ENCODE measurements at regions not wholly inside any gene's neighbourhood (a gene's known extent, or its start where the extent isn't known, plus 50 kb on each side); places are given as distances from the start of the nearest gene placed in this dataset.

DNA sequence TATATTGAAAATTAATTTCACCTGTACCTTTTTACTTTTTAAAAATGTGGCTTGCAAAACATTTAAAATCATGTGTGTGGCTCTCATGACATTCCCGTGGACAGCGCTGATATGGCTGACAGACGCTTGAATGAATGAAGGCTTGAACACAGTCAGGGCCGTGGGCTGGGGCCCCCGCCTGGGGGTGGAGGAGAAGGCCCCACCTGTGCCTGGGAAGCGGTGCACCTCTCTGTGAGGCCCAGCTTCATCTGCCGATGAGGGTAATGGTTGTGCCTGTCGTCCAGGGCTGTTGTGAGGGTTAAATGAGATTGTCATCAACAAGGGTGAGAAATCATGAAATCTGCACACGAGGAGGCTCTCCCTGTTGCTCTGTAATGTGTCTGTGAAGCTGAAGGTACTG is 85.9 kb upstream of the PRR23E start:
- Histone ChIP-seq H3K36me3 (ENCODE audit: control insufficient read depth, insufficient read depth, low read length) (no peaks in the 10 kb centered on the region), H3K4me1 (ENCODE audit: control insufficient read depth, insufficient read depth, low read length) (no peaks in the 10 kb centered on the region), H3K27ac (ENCODE audit: low read length) (no peak overlapping the region), H3K27me3 (ENCODE audit: control insufficient read depth, insufficient read depth, low read length) (peaks cover 3% of the 10 kb centered on the region), H3K9me3 (ENCODE audit: control insufficient read depth, low read depth, low read length) (no peaks in the 10 kb centered on the region), H3K4me3 (ENCODE audit: low read length) (no peak overlapping the region)
- no CpG with 5 or more reads among the region's 9 CpGs for WGBS (ENCODE audit: insufficient coverage, low lambda C conversion rate)
- DNase-seq = no peak

DNA sequence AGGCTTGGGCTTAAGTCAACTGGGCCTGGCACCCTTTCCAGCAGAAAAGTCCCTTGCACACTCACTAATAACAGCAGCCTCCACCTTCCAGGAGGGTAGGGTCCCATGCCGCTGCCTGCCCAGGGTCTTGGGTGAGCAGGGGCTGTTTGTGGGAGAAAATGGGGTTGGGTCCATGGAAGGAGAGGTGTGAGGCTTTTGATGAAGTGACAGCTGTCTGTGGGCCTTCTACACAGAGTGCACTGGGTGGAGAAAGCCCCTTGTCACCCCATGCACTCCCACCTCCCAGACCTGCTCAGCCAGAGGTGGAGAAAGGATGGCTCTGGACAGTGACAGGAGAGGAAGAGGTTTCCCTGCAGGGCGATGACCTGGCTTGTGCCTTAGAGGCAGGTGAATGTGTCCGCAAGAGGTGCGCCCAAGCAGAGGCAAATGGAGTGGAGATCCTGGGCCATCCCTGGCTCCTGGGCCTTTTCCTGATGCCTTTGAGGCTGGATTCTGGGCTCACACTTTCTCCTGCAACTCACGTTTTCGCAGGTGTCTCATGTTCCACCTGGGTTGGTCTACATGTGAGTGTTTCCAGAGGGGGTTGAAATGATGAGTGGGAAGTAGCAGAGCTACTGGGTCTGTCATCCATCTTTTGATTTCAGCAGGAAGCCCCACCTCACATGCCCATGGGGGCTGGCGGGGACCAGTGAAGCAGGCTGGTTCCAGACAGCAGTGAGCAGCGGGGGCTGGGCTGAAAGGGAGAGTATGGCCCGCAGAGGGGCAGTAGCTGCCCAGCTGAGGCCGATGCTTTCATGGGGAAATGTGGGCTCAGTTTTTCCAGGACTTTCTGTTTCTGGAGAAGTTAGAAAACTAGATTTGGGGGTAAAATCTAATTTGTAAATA is 85.2 kb upstream of the PRR23E start:
- no peaks in the 10 kb centered on the region for H3K4me1 ChIP-seq (ENCODE audit: control insufficient read depth, insufficient read depth, low read length)

DNA sequence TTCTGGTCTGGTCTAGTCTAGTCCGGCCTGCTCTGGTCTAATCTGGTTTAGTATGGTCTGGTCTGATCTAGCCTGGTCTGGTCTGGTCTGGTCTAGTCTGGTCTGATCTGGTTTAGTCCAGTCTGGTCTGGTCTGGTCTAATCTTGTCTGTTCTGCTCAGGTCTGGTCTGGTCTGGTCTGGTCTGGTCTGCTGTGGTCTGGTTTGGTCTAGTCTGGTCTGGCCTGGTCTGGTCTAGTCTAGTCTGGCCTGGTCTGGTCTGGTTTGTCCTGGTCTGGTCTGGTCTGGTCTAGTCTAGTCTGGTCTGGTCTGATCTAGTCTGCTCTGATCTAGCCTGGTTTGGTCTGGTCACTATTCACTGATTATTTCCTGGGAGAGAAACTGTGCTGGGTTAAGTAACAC is 84.1 kb upstream of the PRR23E start:
- H3K27me3 ChIP-seq (ENCODE audit: control insufficient read depth, insufficient read depth, low read length) = peaks cover 3% of the 10 kb centered on the region
- no peak overlapping the region for H3K4me3 ChIP-seq (ENCODE audit: low read length)
- H3K4me1 ChIP-seq (ENCODE audit: control insufficient read depth, insufficient read depth, low read length) = no peaks in the 10 kb centered on the region
- no peak for DNase-seq
- H3K27ac ChIP-seq (ENCODE audit: low read length) = no peak overlapping the region
- no peaks in the 10 kb centered on the region for H3K9me3 ChIP-seq (ENCODE audit: control insufficient read depth, low read depth, low read length)
- no peaks in the 10 kb centered on the region for H3K36me3 ChIP-seq (ENCODE audit: control insufficient read depth, insufficient read depth, low read length)
- WGBS (ENCODE audit: insufficient coverage, low lambda C conversion rate) = no CpG with 5 or more reads among the region's 1 CpG

More for the DNA sequence above, 85.2 kb upstream of the PRR23E start:
- H3K27me3 ChIP-seq (ENCODE audit: control insufficient read depth, insufficient read depth, low read length) = peaks cover 3% of the 10 kb centered on the region
- no peak for DNase-seq
- H3K27ac ChIP-seq (ENCODE audit: low read length) = no peak overlapping the region
- H3K36me3 ChIP-seq (ENCODE audit: control insufficient read depth, insufficient read depth, low read length) = no peaks in the 10 kb centered on the region
- WGBS (ENCODE audit: insufficient coverage, low lambda C conversion rate) = no CpG with 5 or more reads among the region's 10 CpGs
- H3K4me3 ChIP-seq (ENCODE audit: low read length) = no peak overlapping the region
- no peaks in the 10 kb centered on the region for H3K9me3 ChIP-seq (ENCODE audit: control insufficient read depth, low read depth, low read length)

DNA sequence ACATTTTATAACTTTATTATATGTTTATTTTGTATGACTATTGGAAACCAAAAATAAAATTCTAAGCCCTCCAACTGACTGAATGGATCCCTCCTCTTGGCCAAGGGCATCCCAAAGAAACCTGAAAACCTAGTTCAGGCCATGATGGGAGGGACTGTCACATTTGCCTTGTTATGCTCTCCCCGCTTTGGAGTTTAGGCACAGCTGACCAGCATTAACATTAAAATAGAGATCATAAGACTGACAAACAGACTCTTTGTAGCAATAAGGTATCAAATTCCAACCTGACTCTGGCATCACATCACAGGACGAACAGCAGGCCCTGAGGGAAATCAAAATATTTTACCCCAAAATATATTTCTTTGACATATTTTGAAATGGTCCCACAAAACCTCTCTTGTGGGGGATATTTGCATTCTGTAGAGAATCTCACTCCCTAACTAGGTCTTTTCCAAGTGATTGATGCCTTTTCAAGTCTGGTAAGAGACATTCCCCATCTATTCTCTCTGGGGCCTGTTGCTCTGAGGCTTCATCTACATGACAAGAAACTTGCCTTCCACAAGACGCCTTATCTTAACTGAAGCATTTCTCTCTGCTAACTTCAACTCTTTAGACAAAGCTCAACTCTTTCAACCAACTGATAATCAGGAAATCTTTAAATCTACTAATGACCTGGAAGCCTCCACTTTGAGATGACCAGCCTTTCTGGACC is 81.8 kb upstream of the PRR23E start:
- Histone ChIP-seq H3K36me3 (ENCODE audit: control insufficient read depth, insufficient read depth, low read length) (no peaks in the 10 kb centered on the region), H3K4me3 (ENCODE audit: low read length) (no peak overlapping the region), H3K27me3 (ENCODE audit: control insufficient read depth, insufficient read depth, low read length) (peaks cover 2% of the 10 kb centered on the region), H3K27ac (ENCODE audit: low read length) (no peak overlapping the region), H3K4me1 (ENCODE audit: control insufficient read depth, insufficient read depth, low read length) (no peaks in the 10 kb centered on the region), H3K9me3 (ENCODE audit: control insufficient read depth, low read depth, low read length) (no peaks in the 10 kb centered on the region)
- no peak for DNase-seq
- WGBS (ENCODE audit: insufficient coverage, low lambda C conversion rate) = 67% methylated on average over 1 of the region's 3 CpGs

DNA sequence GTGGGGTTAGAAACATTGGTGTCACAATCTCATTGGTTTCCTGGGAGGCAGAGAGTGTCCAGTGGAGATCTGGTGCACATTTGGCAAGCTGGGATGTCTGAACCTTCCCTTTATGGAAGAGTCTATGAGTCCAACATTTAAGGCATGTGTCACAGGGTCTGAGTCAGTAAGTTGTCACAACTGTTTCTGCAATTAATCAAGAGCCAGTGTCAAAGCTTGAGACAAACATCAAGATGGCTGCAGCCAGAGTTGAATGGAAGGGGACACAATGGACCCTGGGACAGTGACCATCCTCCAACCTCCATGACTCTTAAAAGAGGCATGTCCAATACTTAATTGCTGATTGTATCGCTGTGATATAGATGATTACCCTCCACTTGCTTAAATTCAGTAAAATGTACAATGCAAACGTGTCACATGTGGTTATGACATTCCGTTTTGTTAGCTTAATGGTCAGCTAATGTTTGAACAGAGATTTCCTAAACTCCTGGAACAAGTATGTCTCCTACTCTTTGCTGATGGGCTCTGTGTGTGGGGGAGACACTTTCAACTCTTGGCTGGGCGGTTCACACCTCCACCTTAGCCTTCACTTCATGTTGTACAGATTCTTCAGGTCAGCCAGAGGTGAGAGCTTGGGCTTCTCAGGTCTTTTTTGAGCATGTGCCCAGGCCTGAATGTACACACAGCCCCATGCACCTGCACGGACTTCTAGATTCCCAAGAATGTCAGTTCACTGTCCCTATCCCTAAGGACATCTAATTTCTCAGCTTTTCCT is 79.9 kb upstream of the PRR23E start:
- WGBS (ENCODE audit: insufficient coverage, low lambda C conversion rate) = 100% methylated on average over 1 of the region's 5 CpGs
- Histone ChIP-seq H3K9me3 (ENCODE audit: control insufficient read depth, low read depth, low read length) (no peaks in the 10 kb centered on the region), H3K4me3 (ENCODE audit: low read length) (no peak overlapping the region), H3K27me3 (ENCODE audit: control insufficient read depth, insufficient read depth, low read length) (peaks cover 2% of the 10 kb centered on the region), H3K4me1 (ENCODE audit: control insufficient read depth, insufficient read depth, low read length) (no peaks in the 10 kb centered on the region), H3K36me3 (ENCODE audit: control insufficient read depth, insufficient read depth, low read length) (no peaks in the 10 kb centered on the region), H3K27ac (ENCODE audit: low read length) (no peak overlapping the region)
- DNase-seq = no peak

DNA sequence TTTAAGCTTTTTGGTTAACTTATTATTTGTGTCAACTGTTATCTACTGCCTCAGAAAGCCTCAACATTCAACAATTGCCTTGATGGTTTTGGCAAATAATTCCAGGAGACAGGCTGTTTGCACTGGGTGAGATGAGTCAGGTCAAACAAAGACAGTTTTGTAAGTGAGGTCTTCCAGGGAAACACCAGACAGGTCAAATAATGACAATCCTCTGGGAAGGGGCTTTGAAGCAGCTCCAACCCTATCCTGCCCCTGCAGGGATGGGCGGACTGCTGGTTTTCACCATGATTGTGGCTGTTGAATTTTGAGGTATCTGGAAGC is 79.4 kb upstream of the PRR23E start:
- Histone ChIP-seq H3K4me3 (ENCODE audit: low read length) (no peak overlapping the region), H3K4me1 (ENCODE audit: control insufficient read depth, insufficient read depth, low read length) (no peaks in the 10 kb centered on the region), H3K27ac (ENCODE audit: low read length) (no peak overlapping the region), H3K27me3 (ENCODE audit: control insufficient read depth, insufficient read depth, low read length) (peaks cover 2% of the 10 kb centered on the region), H3K9me3 (ENCODE audit: control insufficient read depth, low read depth, low read length) (no peaks in the 10 kb centered on the region), H3K36me3 (ENCODE audit: control insufficient read depth, insufficient read depth, low read length) (no peaks in the 10 kb centered on the region)
- DNase-seq = no peak
- no CpG with 5 or more reads among the region's 1 CpG for WGBS (ENCODE audit: insufficient coverage, low lambda C conversion rate)

DNA sequence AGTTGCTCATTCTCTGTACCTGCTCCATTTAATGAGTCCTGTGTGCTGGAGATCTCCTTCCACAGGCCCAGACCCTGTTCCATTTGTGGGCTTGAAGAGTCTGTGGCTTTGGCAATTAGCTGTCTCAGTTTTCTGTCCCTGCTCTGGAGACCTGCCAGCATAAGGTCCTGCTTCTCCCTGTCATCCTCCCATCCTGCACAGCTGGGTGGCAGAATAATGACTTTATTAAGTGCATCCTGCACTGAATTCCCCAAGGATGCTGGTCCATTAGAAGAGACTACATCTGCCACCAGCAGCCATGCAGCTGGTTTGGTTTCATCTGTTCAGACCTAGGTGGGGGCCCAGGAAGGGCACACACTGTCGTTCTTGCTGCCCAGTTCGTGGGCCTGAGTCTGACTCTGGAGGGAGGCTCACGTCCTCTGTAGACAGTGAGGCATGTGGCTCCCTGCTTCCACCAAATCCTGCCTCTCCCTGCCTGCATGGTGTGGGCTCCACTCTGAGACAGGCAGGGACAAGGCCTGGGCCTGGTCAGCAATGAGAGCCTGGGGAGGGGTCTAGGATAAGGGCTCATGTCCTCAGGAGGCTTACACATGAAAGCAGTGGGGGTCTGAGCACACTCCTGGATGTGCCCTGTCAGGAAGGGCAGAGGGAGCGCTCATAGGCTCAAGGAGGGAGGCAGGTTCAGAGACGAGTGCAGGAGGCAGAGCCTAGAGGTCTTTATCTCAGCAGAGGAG is 78.4 kb upstream of the PRR23E start:
- Histone ChIP-seq H3K27me3 (ENCODE audit: control insufficient read depth, insufficient read depth, low read length) (peaks cover 2% of the 10 kb centered on the region), H3K4me3 (ENCODE audit: low read length) (no peak overlapping the region), H3K9me3 (ENCODE audit: control insufficient read depth, low read depth, low read length) (no peaks in the 10 kb centered on the region), H3K36me3 (ENCODE audit: control insufficient read depth, insufficient read depth, low read length) (no peaks in the 10 kb centered on the region), H3K27ac (ENCODE audit: low read length) (no peak overlapping the region), H3K4me1 (ENCODE audit: control insufficient read depth, insufficient read depth, low read length) (no peaks in the 10 kb centered on the region)
- WGBS (ENCODE audit: insufficient coverage, low lambda C conversion rate) = 64% methylated on average over 2 of the region's 5 CpGs
- no peak for DNase-seq

DNA sequence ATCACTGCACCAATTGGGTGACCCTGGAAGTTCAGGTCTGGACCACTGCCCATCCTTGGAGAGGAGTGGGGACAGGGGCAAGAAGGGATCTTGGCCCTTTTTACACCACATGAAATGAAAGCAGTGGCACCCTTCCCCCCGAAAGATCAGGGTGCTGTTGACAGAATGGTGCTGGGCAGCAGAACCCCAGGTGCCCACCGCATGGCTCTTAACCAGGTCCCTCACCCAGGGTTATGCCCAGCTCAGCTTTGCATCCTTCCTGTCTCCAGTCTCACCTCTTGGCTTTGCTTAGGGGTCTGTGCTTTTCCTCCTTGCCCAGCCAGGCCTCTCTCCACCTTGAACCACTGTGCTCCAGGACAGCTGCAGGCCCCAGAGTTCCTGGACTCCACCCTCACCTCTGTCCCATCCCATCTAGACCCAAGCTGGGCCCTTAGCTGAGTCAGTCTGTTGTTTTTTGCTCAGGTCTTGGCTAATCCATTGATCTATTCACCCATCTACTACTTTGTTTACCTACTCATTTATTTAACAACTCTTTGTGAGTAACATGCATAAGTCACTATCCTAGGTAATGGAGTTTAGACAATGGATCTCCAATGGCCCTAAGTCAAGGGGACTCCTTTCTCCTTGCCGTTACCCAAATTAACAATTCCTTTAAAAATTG is 77.1 kb upstream of the PRR23E start:
- no peak for DNase-seq
- WGBS (ENCODE audit: insufficient coverage, low lambda C conversion rate) = no CpG with 5 or more reads among the region's 3 CpGs
- H3K27ac ChIP-seq (ENCODE audit: low read length) = no peak overlapping the region
- no peaks in the 10 kb centered on the region for H3K4me1 ChIP-seq (ENCODE audit: control insufficient read depth, insufficient read depth, low read length)
- H3K9me3 ChIP-seq (ENCODE audit: control insufficient read depth, low read depth, low read length) = no peaks in the 10 kb centered on the region
- no peaks in the 10 kb centered on the region for H3K36me3 ChIP-seq (ENCODE audit: control insufficient read depth, insufficient read depth, low read length)
- no peak overlapping the region for H3K4me3 ChIP-seq (ENCODE audit: low read length)
- peaks cover 2% of the 10 kb centered on the region for H3K27me3 ChIP-seq (ENCODE audit: control insufficient read depth, insufficient read depth, low read length)

DNA sequence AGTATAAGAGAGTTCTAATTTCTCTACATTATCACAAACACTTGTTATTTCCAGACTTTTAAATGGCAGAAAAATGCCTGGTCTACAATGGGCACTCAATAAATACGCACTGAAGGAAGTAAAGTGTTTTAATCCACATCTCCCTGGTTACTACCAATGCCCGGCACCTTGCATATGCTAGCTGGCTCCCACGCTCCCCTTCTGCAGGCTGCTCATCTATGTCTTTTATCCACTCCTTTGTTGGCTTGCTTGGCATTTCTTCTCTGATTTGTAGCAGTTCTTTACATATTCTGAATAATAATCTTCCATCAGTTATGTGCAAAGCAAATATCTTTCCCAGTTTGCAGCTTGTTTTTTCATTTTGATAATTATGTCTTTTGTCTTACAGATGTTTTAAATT is 74.6 kb upstream of the PRR23E start:
- no peak overlapping the region for H3K4me3 ChIP-seq (ENCODE audit: low read length)
- no peaks in the 10 kb centered on the region for H3K36me3 ChIP-seq (ENCODE audit: control insufficient read depth, insufficient read depth, low read length)
- H3K4me1 ChIP-seq (ENCODE audit: control insufficient read depth, insufficient read depth, low read length) = no peaks in the 10 kb centered on the region
- H3K27me3 ChIP-seq (ENCODE audit: control insufficient read depth, insufficient read depth, low read length) = peaks cover 6% of the 10 kb centered on the region
- WGBS (ENCODE audit: insufficient coverage, low lambda C conversion rate) = no CpG with 5 or more reads among the region's 3 CpGs
- H3K9me3 ChIP-seq (ENCODE audit: control insufficient read depth, low read depth, low read length) = no peaks in the 10 kb centered on the region
- H3K27ac ChIP-seq (ENCODE audit: low read length) = no peak overlapping the region
- DNase-seq = no peak

Data from large intestine (tissue), 3 donors.